HG03139 (cell line): ENCODE measurements at regions not wholly inside any gene's neighbourhood (a gene's known extent, or its start where the extent isn't known, plus 50 kb on each side); places are given as distances from the start of the nearest gene placed in this dataset.

Experiments
- ATAC-seq: cut with Tn5 transposase; IDR thresholded peaks from one replicate; pipeline ENCODE4 v1.9.1; 2021; ENCODE audit not compliant: unreplicated experiment

GRCh38 chr1:37267111-37267835 lies 207.1 kb upstream of the ZC3H12A start:
- no peak for ATAC-seq

GRCh38 chr1:37270639-37271038 lies 203.7 kb upstream of the ZC3H12A start:
- no peak for ATAC-seq

- ATAC-seq = no peak
Measured at GRCh38 chr1:37272626-37273025, 201.8 kb upstream of the ZC3H12A start.

- ATAC-seq = no peak
Measured at GRCh38 chr1:37274486-37274885, 199.9 kb upstream of the ZC3H12A start.

- no peak for ATAC-seq
Measured at GRCh38 chr1:37274938-37275631, 199.3 kb upstream of the ZC3H12A start.

GRCh38 chr1:37277366-37277765 lies 197.0 kb upstream of the ZC3H12A start:
- no peak for ATAC-seq

- no peak for ATAC-seq
Measured at GRCh38 chr1:37281354-37281753, 193.0 kb upstream of the ZC3H12A start.

GRCh38 chr1:37282764-37283163 lies 191.6 kb upstream of the ZC3H12A start:
- no peak for ATAC-seq

GRCh38 chr1:37284053-37284452 lies 190.3 kb upstream of the ZC3H12A start:
- no peak for ATAC-seq

- ATAC-seq = no peak
Measured at GRCh38 chr1:37286881-37287280, 187.5 kb upstream of the ZC3H12A start.

- ATAC-seq = peak; percentile 99
Measured at GRCh38 chr1:37288900-37289299, 185.5 kb upstream of the ZC3H12A start.

- no peak for ATAC-seq
Measured at GRCh38 chr1:37290718-37291117, 183.7 kb upstream of the ZC3H12A start.

- no peak for ATAC-seq
Measured at GRCh38 chr1:37292789-37293188, 181.6 kb upstream of the ZC3H12A start.

GRCh38 chr1:37294096-37294495 lies 180.3 kb upstream of the ZC3H12A start:
- no peak for ATAC-seq

- no peak for ATAC-seq
Measured at GRCh38 chr1:37294529-37294928, 179.9 kb upstream of the ZC3H12A start.

- no peak for ATAC-seq
Measured at GRCh38 chr1:37298769-37299168, 175.6 kb upstream of the ZC3H12A start.

GRCh38 chr1:37299216-37299615 lies 175.2 kb upstream of the ZC3H12A start:
- no peak for ATAC-seq

GRCh38 chr1:37303884-37304574 lies 170.4 kb upstream of the ZC3H12A start:
- ATAC-seq = no peak

- ATAC-seq = no peak
Measured at GRCh38 chr1:37305108-37305507, 169.3 kb upstream of the ZC3H12A start.

- no peak for ATAC-seq
Measured at GRCh38 chr1:37305841-37306240, 168.5 kb upstream of the ZC3H12A start.

GRCh38 chr1:37306461-37306860 lies 167.9 kb upstream of the ZC3H12A start:
- no peak for ATAC-seq

GRCh38 chr1:37306871-37307270 lies 167.5 kb upstream of the ZC3H12A start:
- ATAC-seq = no peak
